ENCODE measurements at regions not wholly inside any gene's neighbourhood (a gene's known extent, or its start where the extent isn't known, plus 50 kb on each side); places are given as distances from the start of the nearest gene placed in this dataset.
A peak's percentile ranks its signal among the peaks of the same experiment; 100 is the strongest.

DNA sequence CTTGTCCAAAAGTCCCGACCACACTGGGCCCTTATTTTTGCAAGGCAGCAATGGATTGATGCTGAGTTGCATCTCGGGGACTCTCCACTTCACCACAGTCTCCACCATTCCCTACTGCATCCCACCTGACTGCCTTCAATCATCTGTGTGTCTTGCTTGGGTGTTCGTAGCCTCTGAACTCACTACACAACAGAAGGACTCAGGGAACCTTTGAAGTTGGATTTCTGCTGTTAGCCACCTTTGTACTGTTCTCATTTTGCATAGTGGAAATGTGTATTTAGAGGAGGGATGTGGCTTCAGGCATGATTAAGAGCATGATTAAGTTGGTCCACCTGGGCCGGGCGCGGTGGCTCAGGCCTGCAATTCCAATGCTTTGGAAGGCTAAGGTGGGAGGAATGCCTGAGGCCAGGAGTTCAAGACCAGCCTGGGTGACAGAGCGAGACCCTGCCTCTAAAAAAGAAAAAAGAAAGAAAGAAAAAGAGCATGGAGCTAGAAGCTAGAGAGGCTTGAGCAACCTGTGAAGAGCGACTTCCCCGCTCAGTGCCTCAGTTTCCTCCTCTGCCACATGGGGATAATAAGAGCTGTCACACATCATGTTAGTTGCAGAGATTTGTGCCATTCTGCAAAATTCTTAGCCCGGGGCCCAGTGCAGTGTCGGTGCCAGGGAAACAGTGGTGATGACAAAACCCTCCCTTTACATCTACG, 121.3 kb upstream of the PTPN1 start:
- no peaks in the 10 kb centered on the region for H3K36me3 Mint-ChIP-seq
- H3K4me1 Mint-ChIP-seq: peaks cover 68% of the 10 kb centered on the region
- ATAC-seq (no peak), DNase-seq (ENCODE audit: low spot score in 2 of 2) (no peak)
- H3K9me3 Mint-ChIP-seq: no peaks in the 10 kb centered on the region
- H3K4me3 Mint-ChIP-seq: no peak overlapping the region
- H3K27ac Mint-ChIP-seq: no peak overlapping the region

DNA sequence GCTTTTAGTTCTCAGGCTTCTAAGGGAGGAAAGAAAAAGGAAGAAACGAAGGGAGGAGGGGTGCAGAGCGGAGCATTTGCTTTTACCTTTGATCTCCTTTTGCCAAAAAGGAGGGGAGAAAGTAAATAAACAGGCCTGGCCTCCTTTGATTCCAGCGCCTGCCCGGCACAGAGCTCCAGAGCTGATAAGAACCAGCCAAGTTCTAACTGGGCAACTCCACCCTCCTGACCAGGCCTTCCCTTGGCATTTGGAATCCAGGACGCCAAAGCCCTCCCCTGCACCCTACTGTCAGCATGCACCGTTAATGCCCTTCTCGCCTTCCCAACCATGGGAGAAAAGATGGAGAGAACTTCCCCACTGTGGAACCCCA, 120.8 kb upstream of the PTPN1 start:
- Mint-ChIP-seq H3K4me1 (peaks cover 63% of the 10 kb centered on the region), H3K4me3 (no peak overlapping the region), H3K9me3 (no peaks in the 10 kb centered on the region), H3K36me3 (no peaks in the 10 kb centered on the region), H3K27ac (no peak overlapping the region)
- ATAC-seq (no peak), DNase-seq (ENCODE audit: low spot score in 2 of 2) (no peak)

DNA sequence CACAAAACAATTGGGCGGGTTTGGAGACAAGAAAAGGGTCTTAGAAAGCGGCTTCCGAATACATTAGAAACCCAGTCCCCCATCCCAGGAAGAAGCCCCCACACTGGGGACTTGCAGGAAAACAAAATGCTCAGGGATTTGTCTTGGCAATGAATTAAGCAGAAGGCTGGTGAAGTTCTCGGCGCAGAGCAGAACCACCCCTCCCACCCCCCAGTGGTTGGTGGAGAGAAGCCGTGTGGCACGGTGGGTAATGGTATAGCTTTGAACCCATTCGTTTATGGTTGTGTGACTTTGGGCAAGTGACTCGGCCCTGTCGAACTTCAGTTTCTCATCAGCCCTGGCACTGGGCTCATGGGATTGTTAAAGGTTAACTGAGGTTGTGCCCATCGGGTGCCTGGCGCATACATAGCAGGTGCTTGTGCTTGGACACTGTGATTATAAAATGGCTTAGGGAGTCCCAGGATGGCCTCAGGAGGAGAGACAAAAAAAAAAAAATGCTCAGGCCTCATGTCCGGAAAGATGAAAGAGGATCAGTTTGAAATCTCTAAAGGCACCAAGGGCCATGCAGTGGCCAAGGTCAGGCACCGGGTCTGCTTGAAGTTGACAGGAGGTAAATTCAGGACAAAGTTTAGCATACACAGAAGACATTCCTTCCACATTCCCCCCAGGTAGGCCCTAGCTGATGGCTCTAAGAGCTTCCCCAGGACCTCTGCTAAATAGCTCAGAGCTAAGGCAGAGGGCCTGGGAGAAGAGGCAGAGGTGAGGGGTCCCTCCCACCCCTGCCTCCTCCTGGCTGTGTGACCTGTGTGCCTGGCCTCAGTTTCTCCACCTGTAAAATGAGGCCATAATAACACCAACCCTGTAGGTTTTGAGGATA, 120.1 kb upstream of the PTPN1 start:
- Mint-ChIP-seq H3K27ac (no peak overlapping the region), H3K4me1 (peaks cover 60% of the 10 kb centered on the region), H3K9me3 (no peaks in the 10 kb centered on the region), H3K36me3 (no peaks in the 10 kb centered on the region), H3K4me3 (no peak overlapping the region)
- DNase-seq (ENCODE audit: low spot score in 2 of 2) (no peak), ATAC-seq (no peak)

DNA sequence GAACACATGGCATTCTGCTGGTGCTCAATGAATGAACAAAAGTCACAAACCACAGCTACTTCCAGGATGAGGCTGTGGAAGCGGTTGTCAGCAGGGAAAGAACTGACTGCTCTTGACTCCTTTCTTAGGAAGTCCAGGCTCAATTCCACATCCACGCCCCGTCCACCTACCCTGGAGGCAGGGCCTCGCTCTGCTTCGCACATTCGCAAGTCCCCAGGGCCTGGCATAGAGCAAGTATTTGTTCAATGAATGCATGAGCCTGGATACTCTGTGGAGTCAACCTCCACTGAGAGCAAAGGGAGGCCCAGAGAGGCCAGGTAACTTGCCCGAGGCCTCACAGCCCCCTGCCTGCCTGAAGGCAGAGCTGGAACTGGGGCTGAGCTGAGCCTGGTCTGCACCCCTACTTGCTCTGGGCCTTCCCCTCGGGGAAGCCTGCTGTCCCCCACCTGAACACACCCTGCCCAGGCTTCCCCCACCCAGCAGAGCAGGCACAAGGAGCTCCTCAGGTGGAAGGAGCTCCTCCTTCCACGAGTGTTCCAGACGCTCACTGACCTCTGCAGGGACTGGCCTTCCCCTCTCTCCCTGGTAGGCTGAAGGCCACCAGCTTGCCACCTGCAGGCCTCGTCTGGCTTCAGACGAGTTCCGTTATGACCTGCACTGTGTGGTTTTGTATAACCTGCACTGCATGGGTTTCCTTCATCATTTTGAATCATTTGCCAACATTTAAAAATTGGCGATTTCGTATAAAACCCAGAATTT, 119.3 kb upstream of the PTPN1 start:
- Mint-ChIP-seq H3K4me1 (peaks cover 52% of the 10 kb centered on the region), H3K27ac (no peak overlapping the region), H3K9me3 (no peaks in the 10 kb centered on the region), H3K4me3 (no peak overlapping the region), H3K36me3 (no peaks in the 10 kb centered on the region)
- DNase-seq (ENCODE audit: low spot score in 2 of 2) (no peak), ATAC-seq (no peak)

DNA sequence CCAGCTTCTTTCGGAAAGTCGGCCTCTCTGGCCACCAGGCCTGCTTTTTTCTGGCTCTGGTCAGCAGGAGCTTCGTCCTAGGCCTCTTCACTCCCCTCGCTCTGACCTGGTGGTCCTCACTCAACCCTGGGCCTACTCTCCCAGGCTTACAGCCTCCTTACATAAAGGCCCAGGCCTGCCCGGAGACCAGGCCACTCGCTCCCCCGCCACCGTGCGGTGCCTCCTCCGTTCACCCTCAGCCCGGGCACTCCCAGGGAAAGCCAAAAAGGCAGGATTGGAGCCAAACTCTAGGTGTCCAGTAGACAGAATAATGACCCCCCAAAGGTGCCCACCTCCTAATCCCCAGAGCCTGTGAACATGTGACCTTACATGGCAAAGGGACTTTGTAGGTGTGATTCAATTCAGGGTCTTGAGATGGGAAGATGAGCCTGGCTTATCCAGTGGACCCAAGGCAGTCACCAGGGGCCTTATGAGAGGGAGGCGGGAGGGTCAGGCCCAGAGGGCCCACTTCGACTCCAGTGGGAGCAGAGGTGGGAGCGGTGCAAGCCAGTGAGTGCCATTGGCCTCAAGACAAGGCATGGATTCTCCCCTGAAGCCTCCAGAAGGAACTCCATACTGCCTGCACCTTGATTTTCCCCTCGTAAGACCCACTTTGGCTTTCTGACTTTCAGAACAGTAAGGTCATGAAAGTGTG, 118.6 kb upstream of the PTPN1 start:
- Mint-ChIP-seq H3K4me3 (no peak overlapping the region), H3K9me3 (no peaks in the 10 kb centered on the region), H3K4me1 (peaks cover 45% of the 10 kb centered on the region), H3K27ac (peak overlapping the region; percentile 58), H3K36me3 (no peaks in the 10 kb centered on the region)
- ATAC-seq: no peak
- DNase-seq (ENCODE audit: low spot score in 2 of 2): no peak

DNA sequence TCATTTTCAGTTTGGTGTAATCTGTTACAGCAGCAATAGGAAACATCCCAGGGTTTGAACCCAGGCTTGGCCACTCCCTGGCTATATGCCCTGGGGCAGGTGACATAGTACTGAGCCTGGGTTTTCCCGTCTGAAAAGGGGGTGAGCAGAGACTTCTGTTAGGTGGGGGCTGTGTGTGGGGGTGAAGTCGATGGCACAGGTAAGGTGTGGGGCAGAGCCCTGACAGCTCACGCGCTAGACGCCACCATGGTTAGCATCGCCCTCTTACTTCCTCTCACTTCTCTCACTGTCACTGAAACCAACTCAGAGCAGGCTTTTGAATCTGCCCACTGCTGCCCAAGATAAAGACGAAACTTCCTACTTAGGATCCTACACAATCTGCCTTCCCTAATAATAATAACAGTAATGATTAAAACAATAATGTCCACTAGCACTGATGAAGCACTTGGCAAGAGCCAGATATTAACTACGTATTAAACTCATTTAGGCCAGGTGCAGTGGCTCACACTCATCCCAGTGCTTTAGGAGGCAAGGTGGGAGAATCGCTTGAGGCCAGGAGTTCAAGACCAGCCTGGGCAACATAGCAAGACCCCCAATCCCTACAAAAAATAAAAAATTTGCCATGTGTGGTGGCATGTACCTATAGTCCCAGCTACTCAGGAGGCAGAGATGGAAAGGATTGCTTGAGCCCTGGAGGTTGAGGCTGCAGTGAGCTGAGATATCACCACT, 117.9 kb upstream of the PTPN1 start:
- Mint-ChIP-seq H3K4me3 (no peak overlapping the region), H3K36me3 (no peaks in the 10 kb centered on the region), H3K27ac (no peak overlapping the region), H3K4me1 (peaks cover 39% of the 10 kb centered on the region), H3K9me3 (no peaks in the 10 kb centered on the region)
- DNase-seq (ENCODE audit: low spot score in 2 of 2): no peak
- peak; percentile 91 for ATAC-seq

DNA sequence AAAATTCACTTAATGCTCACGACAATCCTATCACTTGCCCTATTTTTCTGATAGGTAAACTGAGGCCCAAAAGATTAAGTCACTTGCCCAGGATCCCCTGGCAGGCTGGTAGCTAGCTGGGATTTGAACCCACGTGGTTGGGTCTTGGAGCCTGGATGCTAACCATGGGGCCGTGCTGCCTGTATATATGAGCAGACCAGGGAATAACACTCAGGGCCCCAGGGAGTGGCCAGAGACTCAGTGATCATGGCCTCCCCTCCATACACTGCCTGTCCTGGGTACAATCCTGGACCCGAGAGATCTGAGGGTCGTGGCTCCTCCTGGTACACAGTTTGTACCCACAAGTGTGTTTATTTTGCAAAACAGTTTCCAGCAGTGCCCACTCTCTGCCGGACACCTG, 116.9 kb upstream of the PTPN1 start:
- Mint-ChIP-seq H3K27ac (no peak overlapping the region), H3K36me3 (no peaks in the 10 kb centered on the region), H3K4me1 (peaks cover 30% of the 10 kb centered on the region), H3K4me3 (no peak overlapping the region), H3K9me3 (no peaks in the 10 kb centered on the region)
- DNase-seq (ENCODE audit: low spot score in 2 of 2) (no peak), ATAC-seq (no peak)

DNA sequence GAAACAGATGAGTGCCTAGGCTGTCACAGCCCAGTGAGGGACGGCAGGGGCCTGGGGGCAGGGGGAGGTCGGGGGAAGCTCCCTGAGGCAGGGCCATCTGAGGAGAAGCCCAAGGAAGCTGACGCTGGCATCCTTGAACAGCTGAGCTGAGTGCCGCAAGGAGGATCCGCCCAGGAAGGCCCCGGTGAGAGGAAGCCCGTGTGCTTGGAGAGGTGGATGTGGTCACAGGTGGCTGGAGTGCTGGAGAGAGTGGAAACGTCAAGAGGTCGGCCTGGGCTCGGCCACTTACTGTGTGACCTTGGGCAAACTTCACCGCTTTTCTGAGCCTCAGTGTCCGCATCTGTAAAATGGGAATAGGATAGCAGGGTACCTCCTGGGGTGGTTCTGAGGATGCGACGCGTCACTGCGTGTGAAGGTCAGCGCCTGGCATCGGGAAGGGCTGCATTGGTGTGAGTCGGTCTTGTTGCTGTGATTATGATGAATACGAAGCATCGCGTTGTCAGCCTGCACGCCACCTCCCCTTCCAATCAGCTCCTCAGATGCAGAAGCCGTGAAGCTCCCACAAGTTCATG, 116.1 kb upstream of the PTPN1 start:
- no peak overlapping the region for H3K4me3 Mint-ChIP-seq
- H3K27ac Mint-ChIP-seq: no peak overlapping the region
- DNase-seq (ENCODE audit: low spot score in 2 of 2): no peak
- no peaks in the 10 kb centered on the region for H3K9me3 Mint-ChIP-seq
- peaks cover 21% of the 10 kb centered on the region for H3K4me1 Mint-ChIP-seq
- no peaks in the 10 kb centered on the region for H3K36me3 Mint-ChIP-seq
- ATAC-seq: no peak

DNA sequence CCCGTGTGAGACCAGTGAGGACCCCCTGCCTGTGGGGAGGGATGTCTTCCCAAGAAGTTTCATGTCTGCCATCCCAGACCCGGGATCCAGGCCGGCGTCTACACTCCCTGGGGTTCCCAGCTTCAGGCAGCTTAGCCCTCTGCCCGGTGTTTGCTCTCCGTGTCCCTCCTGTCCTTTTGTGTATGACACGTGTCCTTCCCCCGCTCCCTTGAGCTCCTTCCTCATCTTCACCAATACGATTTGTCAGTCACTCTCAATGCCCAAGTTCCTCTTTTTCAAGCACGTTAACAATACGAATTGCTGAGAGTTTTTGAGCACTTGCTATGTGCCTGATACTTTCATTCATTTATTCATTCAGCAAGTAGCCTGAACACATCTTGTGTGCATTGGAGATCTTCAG, 115.6 kb upstream of the PTPN1 start:
- ATAC-seq (no peak), DNase-seq (ENCODE audit: low spot score in 2 of 2) (no peak)
- Mint-ChIP-seq H3K36me3 (no peaks in the 10 kb centered on the region), H3K4me1 (peaks cover 20% of the 10 kb centered on the region), H3K4me3 (no peak overlapping the region), H3K9me3 (no peaks in the 10 kb centered on the region), H3K27ac (no peak overlapping the region)

DNA sequence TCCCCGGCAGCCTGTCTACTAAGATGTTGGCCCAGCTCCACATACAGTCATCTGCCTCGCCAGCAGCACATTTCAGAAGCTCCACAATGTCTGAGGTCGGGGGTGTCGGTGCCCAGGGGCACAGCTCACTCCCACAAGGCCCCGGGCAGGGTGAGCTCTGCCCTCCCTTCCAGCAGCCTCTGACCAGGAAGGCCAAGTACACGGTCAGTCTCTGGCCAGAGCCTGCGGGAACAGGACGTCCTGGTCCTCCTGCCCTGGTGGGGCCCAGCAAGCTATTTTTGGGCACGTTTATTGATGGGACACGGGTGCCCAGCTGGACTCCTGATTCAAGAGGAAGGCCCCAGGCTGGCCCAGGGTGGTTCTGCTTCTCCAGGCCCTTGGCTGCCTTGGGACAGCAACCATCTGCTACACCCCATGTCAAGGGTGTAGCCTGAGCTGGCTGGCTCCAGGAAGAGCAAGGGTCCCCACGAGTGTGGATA, 114.9 kb upstream of the PTPN1 start:
- H3K4me3 Mint-ChIP-seq: no peak overlapping the region
- no peaks in the 10 kb centered on the region for H3K9me3 Mint-ChIP-seq
- H3K36me3 Mint-ChIP-seq: no peaks in the 10 kb centered on the region
- ATAC-seq: no peak
- H3K27ac Mint-ChIP-seq: no peak overlapping the region
- no peak for DNase-seq (ENCODE audit: low spot score in 2 of 2)
- peaks cover 26% of the 10 kb centered on the region for H3K4me1 Mint-ChIP-seq

DNA sequence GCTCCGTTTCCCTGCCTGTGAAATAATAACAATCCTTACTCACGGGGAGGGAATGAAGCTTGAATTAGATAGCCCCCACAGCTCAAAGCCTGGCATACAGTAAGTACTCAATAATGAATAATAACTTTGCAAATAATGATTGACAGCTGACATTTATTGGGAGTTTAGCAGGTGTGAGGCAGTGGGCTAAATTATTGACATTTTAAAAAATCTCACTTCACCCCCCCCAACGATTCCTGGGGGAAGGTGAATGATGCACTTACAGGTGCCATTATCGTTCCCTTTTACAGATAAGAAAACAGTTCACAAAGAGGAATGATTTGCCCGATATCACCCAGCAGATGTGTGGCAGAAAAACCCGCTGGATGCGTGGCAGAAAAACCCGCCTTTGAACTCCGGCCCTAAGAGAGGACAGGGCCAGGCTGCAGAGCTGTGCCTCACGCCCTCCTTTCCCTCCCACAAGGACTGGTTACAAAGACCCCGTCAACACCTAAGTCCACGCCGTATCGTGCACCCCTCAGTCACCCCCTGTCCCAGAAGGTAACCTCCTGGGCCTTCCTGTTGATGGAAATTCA, 114.2 kb upstream of the PTPN1 start:
- DNase-seq (ENCODE audit: low spot score in 2 of 2) (no peak), ATAC-seq (no peak)
- no peak overlapping the region for H3K27ac Mint-ChIP-seq
- H3K4me1 Mint-ChIP-seq: peaks cover 27% of the 10 kb centered on the region
- no peak overlapping the region for H3K4me3 Mint-ChIP-seq
- H3K9me3 Mint-ChIP-seq: no peaks in the 10 kb centered on the region
- no peaks in the 10 kb centered on the region for H3K36me3 Mint-ChIP-seq

DNA sequence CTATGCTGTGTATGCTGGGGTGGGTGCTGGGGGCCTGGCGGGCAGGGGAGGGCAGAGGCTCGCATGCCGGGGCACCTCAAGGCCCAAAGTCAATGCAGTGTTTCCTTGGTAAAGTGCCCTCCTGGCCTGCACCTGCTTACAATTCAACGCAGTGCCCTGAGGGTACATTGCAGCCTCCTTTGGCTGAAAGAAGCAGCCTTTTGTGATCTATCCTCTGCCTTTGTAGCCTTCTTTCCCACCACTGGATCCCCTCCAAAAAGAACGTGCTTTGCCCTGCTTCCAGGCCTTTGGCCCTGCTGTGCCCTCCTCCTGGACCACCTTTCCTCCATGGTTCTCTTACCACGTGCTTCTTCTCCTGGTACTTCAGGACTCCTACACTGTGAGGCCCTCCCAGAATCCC, 113.6 kb upstream of the PTPN1 start:
- no peak for DNase-seq (ENCODE audit: low spot score in 2 of 2)
- no peaks in the 10 kb centered on the region for H3K9me3 Mint-ChIP-seq
- H3K27ac Mint-ChIP-seq: peak overlapping the region; percentile 59
- H3K4me1 Mint-ChIP-seq: peaks cover 21% of the 10 kb centered on the region
- H3K36me3 Mint-ChIP-seq: no peaks in the 10 kb centered on the region
- no peak for ATAC-seq
- no peak overlapping the region for H3K4me3 Mint-ChIP-seq

DNA sequence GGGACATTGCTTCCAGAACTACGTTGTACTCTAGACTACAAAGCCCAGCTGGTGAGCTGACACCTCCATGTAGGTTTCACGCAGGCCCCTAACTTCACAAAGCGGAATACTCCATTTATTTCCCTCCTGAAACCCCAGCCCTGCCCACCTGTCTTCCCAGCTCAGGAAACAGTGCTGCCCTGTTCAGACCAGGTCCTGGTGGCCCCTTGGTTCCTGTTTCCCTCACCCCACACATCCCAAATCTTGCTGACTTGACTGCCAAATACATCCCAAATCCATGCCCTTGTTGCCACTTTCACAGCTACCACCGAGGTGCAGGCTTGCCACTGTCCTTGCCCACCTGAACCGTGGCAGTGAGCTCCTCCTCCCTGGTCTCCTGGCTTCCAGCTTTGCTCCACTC, 113.1 kb upstream of the PTPN1 start:
- no peaks in the 10 kb centered on the region for H3K36me3 Mint-ChIP-seq
- H3K4me1 Mint-ChIP-seq: peaks cover 17% of the 10 kb centered on the region
- H3K27ac Mint-ChIP-seq: peak overlapping the region; percentile 59
- DNase-seq (ENCODE audit: low spot score in 2 of 2) (no peak), ATAC-seq (no peak)
- H3K9me3 Mint-ChIP-seq: no peaks in the 10 kb centered on the region
- no peak overlapping the region for H3K4me3 Mint-ChIP-seq

DNA sequence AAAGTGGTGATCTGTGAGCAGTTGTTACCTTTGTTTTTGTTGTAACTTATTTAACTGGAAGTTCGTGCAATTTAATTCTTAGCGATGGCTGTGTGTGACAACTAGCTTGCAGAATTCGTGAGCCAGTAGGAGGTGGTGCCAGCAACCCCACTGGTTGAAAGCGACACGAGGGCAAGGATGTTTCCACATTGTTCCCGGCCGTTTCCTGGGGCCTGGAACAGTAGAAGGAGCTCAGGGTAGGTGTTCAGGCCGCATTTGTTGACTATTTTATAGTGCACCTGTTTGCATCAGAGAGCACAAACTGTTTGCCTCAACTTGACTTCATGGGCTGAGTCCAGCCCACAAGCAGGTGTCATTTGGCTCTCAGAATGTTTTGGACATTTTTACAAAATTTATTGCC, 112.1 kb upstream of the PTPN1 start:
- no peaks in the 10 kb centered on the region for H3K9me3 Mint-ChIP-seq
- ATAC-seq: no peak
- no peak for DNase-seq (ENCODE audit: low spot score in 2 of 2)
- no peak overlapping the region for H3K4me3 Mint-ChIP-seq
- peaks cover 12% of the 10 kb centered on the region for H3K4me1 Mint-ChIP-seq
- no peak overlapping the region for H3K27ac Mint-ChIP-seq
- no peaks in the 10 kb centered on the region for H3K36me3 Mint-ChIP-seq

Data from stimulated activated effector memory CD8-positive, alpha-beta T cell treated with anti-CD3 and anti-CD28 coated beads, Interleukin-12 subunit alpha, Interleukin-12 subunit beta, amount 100 ng/mL, for 72 hours (primary cell).